Heart right ventricle (tissue), 16 donors: ENCODE measurements at regions not wholly inside any gene's neighbourhood (a gene's known extent, or its start where the extent isn't known, plus 50 kb on each side); places are given as distances from the start of the nearest gene placed in this dataset.
"Not testable (repeated sequence)": the region's sequence is repeated elsewhere in the genome, so short reads cannot be mapped to it uniquely, and the experiment has no call there.

Experiments
- ATAC-seq, 8 donors: fragments of 200-7000 bp; cut with Tn5 transposase; one replicate each; pipeline ENCODE4 v1.9.1; 2020; ENCODE audit warnings: mild to moderate bottlenecking in 8 of 8, moderate library complexity in 8 of 8, moderate number of reproducible peaks in 1 of 8
- DNase-seq, 2 donors: peaks; one replicate each; pipeline ENCODE4 v3.0.0-alpha.2; 2020
- H3K27ac ChIP-seq, 10 donors: fragments of 200-600 bp; sonication (generic) in 2 of 10; one replicate each; pipeline versions ENCODE4 v1.5.0 to v1.8.0; 2020 to 2022; ENCODE audit warnings: mild to moderate bottlenecking in 3 of 10
- H3K27me3 ChIP-seq, 7 donors: fragments of 200-600 bp; one replicate each; pipeline ENCODE4 v1.8.0; 2021 to 2022; ENCODE audit warnings: mild to moderate bottlenecking in 2 of 7
- H3K36me3 ChIP-seq, 9 donors: fragments of 200-600 bp; sonication (generic) in 1 of 9; one replicate each; pipeline versions ENCODE4 v1.5.0 to v1.8.0; 2020 to 2022; ENCODE audit warnings: mild to moderate bottlenecking in 2 of 9
- H3K4me1 ChIP-seq, 9 donors: fragments of 200-600 bp; sonication (generic) in 1 of 9; one replicate each; pipeline versions ENCODE4 v1.5.0 to v1.8.0; 2020 to 2022; ENCODE audit warnings: mild to moderate bottlenecking in 4 of 9
- H3K4me3 ChIP-seq, 10 donors: fragments of 200-600 bp; sonication (generic) in 2 of 10; one replicate each; pipeline versions ENCODE4 v1.5.0 to v1.8.0; 2020 to 2022; ENCODE audit warnings: mild to moderate bottlenecking in 7 of 10, moderate library complexity in 2 of 10
- H3K9me3 ChIP-seq, 11 donors: fragments of 200-600 bp in 10 of 11; sonication (generic) in 2 of 11; one replicate each; pipeline versions ENCODE4 v1.5.0 to v1.8.0; 2013 to 2022; ENCODE audit warnings: mild to moderate bottlenecking in 2 of 11, control low read depth in 1 of 11, moderate library complexity in 1 of 11
- WGBS, 2 donors: extraction: QIAGEN DNeasy Blood & Tissue Kit; methylation state at CpG; one replicate each; pipeline ENCODE4 v1.1.7; 2013; ENCODE audit warnings: inconsistent platforms in 1 of 2; 5-methylcytosine and 5-hydroxymethylcytosine counted together
- intact Hi-C, 10 donors: fragments of 100-400 bp; cut with DNase I; formaldehyde crosslinking; loops; one replicate each; pipeline versions ENCODE4 v1.11.1 to v1.14.2; 2022
- TF ChIP-seq, protein P1 (sequence below), 9 donors: fragments of 200-600 bp; sonication (generic) in 2 of 9; IDR thresholded peaks; one replicate each; pipeline versions ENCODE4 v1.5.0 to v1.8.0; 2021 to 2022; ENCODE audit warnings: antibody characterized with exemption in 9 of 9, mild to moderate bottlenecking in 5 of 9, moderate library complexity in 1 of 9
- donor health status: Arrhythmogenic right ventricular cardiomyopathy.
- donor health status: ischemic (EF 13 %, LVEDD 7.1; RV severe dilation, severe dysfunction).
- donor health status: healthy with polysubstance abuse.
- donor health status: DM: no; HTN: yes; CAD: no.
- donor health status: DM: no; HTN: no; CAD: no.
- donor health status: ischemic (EF 25% LVEDD 6.9; RV normal size, moderate dysfunction).
- donor health status: ischemic (EF 25% LVEDD 5.7; RV mildly dilated, moderate dysfunction).
- donor health status: healthy.
- donor health status: DM: yes; HTN: yes; CAD: no.
- donor health status: Ischemic cardiomyopathy.
- donor health status: ischemic (EF 35%, LVEDD 5.7; RV mildly dilated, moderate dysfunction).
- donor health status: nonischemic (EF 11% LVEDD 7.7; RV severe dilation, severe dysfunction).
- donor health status: DM: yes; HTN: yes; CAD: no.
- donor health status: PGD.
- donor health status: ischemic (EF 29% LVEDD 5.4; RV normal size, mild dysfunction).
- donor health status: nonischemic (EF 23%, LVEDD 6.1; RV moderate dilation, normal function).

DNA sequence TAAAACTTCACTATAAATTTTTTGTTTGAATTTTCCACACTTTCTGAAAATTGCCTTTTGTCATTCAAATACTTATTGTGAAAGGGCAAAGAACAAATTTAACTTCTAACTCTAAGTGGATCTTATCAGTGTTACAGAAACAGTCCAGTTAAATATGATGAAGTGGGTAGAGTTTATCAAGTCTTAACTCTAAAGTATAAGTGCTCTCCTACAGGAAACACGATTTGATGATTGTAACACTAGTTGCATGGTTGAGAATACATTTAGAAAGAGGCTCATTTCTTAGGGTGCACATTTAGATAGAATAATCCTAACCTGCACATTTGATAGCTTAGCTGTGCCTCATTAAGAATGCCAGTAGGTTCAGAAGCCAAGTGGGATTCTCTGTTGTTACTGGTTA is 838.3 kb upstream of the ATXN7L3B start:
- no peak overlapping the region for H3K27ac ChIP-seq
- 13 to 32% methylated on average over 1 of the region's 1 CpG for WGBS, 2 donors
- ATAC-seq (no peak), DNase-seq (no peak)
- H3K4me3 ChIP-seq = no peak overlapping the region
- TF ChIP-seq, protein P1, sequence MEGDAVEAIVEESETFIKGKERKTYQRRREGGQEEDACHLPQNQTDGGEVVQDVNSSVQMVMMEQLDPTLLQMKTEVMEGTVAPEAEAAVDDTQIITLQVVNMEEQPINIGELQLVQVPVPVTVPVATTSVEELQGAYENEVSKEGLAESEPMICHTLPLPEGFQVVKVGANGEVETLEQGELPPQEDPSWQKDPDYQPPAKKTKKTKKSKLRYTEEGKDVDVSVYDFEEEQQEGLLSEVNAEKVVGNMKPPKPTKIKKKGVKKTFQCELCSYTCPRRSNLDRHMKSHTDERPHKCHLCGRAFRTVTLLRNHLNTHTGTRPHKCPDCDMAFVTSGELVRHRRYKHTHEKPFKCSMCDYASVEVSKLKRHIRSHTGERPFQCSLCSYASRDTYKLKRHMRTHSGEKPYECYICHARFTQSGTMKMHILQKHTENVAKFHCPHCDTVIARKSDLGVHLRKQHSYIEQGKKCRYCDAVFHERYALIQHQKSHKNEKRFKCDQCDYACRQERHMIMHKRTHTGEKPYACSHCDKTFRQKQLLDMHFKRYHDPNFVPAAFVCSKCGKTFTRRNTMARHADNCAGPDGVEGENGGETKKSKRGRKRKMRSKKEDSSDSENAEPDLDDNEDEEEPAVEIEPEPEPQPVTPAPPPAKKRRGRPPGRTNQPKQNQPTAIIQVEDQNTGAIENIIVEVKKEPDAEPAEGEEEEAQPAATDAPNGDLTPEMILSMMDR (IDR thresholded peaks at IDR 0.05) = no peak
- H3K9me3 ChIP-seq = peaks cover 0 to 26% (median 0%) of the 10 kb centered on the region in 11 donors
- no peaks in the 10 kb centered on the region for H3K36me3 ChIP-seq
- no peaks in the 10 kb centered on the region for H3K4me1 ChIP-seq
- H3K27me3 ChIP-seq = no peaks in the 10 kb centered on the region
- intact Hi-C loops = no loop called here

DNA sequence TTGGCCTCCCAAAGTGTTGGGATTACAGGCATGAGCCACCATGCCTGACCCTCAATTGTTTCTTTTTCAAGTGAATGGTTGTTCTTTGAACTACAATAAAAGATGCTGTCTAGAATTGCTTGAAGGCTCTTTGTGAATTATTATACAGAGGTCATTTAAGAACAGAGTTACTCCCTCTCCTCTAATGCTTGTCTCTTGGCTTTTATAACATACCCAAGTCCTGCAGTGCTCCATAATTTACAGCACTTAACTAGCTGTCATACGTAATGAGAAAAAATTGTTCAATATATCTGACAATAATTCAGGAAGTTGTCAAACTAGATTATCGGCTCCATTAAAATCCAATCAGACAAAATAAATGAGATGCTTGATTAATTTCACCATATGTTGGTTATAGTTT is 823.0 kb upstream of the ATXN7L3B start:
- H3K27ac ChIP-seq = no peak overlapping the region
- no peak for ATAC-seq
- no peaks in the 10 kb centered on the region for H3K36me3 ChIP-seq
- TF ChIP-seq, protein P1 (IDR thresholded peaks at IDR 0.05) = no peak
- no peak for DNase-seq
- no peak overlapping the region for H3K4me3 ChIP-seq
- 90 to 95% methylated on average over 2 of the region's 2 CpGs for WGBS, 2 donors
- intact Hi-C loops = no loop called here
- no peaks in the 10 kb centered on the region for H3K4me1 ChIP-seq
- peaks cover 0 to 7% (median 0%) of the 10 kb centered on the region in 11 donors for H3K9me3 ChIP-seq
- no peaks in the 10 kb centered on the region for H3K27me3 ChIP-seq

DNA sequence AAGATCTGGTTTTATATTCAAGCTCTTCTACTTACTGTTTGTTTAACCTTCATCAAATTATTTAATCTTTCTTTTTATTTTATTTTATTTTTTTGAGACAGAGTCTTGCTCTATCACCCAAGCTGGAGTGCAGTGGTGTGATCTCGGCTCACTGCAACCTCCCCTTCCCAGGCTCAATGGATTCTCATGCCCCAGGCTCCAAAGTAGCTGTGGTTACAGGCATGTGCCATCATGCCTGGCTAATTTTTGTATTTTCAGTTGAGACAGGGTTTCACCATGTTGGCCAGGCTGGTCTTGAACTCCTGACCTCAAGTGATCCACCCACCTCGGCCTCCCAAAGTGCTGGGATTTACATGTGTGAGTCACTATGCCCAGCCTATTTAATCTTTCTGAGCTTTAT is 821.5 kb upstream of the ATXN7L3B start:
- intact Hi-C loops, H3K9me3 ChIP-seq, DNase-seq, H3K36me3 ChIP-seq, ATAC-seq, H3K4me3 ChIP-seq, H3K27ac ChIP-seq, H3K27me3 ChIP-seq, H3K4me1 ChIP-seq: not testable (repeated sequence)
- 64 to 67% methylated on average over 2 of the region's 2 CpGs for WGBS, 2 donors

DNA sequence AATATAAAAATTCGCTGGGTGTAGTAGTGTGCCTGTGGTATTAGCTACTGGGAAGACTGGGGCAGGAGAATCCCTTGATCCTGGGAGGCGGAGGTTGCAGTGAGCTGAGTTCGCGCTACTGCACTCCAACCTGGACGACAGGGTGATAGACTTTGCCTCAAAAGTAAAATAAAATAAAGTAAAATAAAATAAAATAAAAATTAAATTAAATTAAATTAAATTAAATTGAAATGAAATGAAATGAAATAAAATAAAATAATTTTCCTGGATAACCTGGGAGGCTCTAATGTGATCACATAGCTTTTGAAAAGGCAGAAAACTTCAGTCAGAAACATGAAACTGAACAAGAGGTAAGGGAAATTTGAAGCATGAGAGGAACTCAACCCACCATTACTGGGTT is 818.4 kb upstream of the ATXN7L3B start:
- no peaks in the 10 kb centered on the region for H3K27me3 ChIP-seq
- ATAC-seq = no peak
- DNase-seq = no peak
- H3K27ac ChIP-seq = no peak overlapping the region
- H3K9me3 ChIP-seq = peaks cover 0 to 14% (median 0%) of the 10 kb centered on the region in 11 donors
- TF ChIP-seq, protein P1 (IDR thresholded peaks at IDR 0.05) = no peak
- intact Hi-C loops = no loop called here
- no peak overlapping the region for H3K4me3 ChIP-seq
- H3K4me1 ChIP-seq = no peaks in the 10 kb centered on the region
- no peaks in the 10 kb centered on the region for H3K36me3 ChIP-seq
- WGBS, 2 donors = 83 to 87% methylated on average over 5 of the region's 5 CpGs

DNA sequence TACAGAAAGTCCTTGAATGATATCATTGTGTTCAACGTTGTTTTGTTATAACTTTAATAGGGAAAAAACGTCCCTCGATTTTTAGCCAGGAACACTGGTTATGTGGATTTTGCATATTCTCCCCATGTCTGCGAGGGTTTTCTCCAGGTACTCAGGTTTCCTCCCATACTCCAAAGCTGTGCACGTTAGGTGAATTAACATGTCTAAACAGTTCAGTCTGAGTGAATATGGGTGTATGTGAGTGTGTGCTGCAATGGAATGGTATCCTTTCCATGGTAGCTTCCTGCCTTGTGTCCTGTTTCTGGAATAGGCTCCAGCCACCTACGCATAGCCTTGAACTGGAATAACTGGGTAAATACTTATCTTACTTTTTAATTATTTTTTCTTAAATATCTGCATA is 810.8 kb upstream of the ATXN7L3B start:
- Histone ChIP-seq H3K9me3 (peaks cover 0 to 8% (median 0%) of the 10 kb centered on the region in 11 donors), H3K36me3 (no peaks in the 10 kb centered on the region), H3K27ac (no peak overlapping the region), H3K4me1 (no peaks in the 10 kb centered on the region), H3K4me3 (no peak overlapping the region), H3K27me3 (no peaks in the 10 kb centered on the region)
- WGBS, 2 donors = 79 to 81% methylated on average over 6 of the region's 6 CpGs
- intact Hi-C loops = no loop called here
- no peak for ATAC-seq
- TF ChIP-seq, protein P1 (IDR thresholded peaks at IDR 0.05) = no peak
- DNase-seq = no peak
